ENCODE measurements at regions not wholly inside any gene's neighbourhood (a gene's known extent, or its start where the extent isn't known, plus 50 kb on each side); places are given as distances from the start of the nearest gene placed in this dataset.
A peak's percentile ranks its signal among the peaks of the same experiment; 100 is the strongest.

DNA sequence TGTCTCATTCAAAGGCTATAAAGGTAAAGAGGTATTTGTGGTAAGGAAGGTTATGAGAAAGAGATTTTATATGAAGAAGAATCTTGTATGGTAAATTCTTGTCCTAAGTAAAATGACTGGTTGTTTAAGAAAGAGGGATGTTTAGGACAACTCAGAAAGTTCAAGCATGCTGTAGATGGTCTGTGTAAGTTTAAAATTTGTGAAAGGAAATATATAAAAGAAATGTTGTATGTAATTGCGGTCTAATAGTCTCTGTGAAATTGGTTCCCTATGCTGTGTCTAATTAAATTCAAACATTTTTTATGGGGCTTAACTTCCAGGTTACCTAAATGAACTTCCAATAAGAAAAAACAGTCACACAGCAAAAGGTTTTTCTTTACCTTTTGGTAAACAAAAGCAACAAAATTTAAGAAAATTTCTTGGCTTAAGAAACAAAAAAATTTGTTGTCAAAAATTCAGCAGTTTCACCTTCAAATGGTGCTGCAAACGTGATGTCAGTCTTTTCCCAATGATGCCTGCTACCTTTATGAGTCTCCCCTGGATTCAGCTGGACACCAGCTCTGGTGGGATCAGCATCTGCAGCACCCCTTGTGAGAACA is 83.0 kb upstream of the FCN1 start:
- Histone ChIP-seq H3K79me2 (ENCODE audit: control insufficient read depth, insufficient read depth, low read length, poor library complexity) (no peaks in the 10 kb centered on the region), H3K4me2 (ENCODE audit: low read length) (no peak overlapping the region), H4K12ac (ENCODE audit: low read depth, low read length) (no peak overlapping the region), H2AFZ (ENCODE audit: insufficient read depth, low read length, poor library complexity) (no peak overlapping the region), H3K9ac (ENCODE audit: low read length) (no peak overlapping the region), H3K14ac (ENCODE audit: low read length) (no peak overlapping the region), H2BK120ac (ENCODE audit: insufficient read depth, low read length, poor library complexity) (no peak overlapping the region), H3K9me3 (ENCODE audit: insufficient read depth, low read depth, low read length) (peaks cover 53% of the 10 kb centered on the region), H3K79me1 (ENCODE audit: low read length) (no peaks in the 10 kb centered on the region), H2BK5ac (ENCODE audit: low read depth, low read length, poor library complexity) (no peak overlapping the region), H4K91ac (ENCODE audit: low read depth, low read length) (no peak overlapping the region), H3K27me3 (ENCODE audit: insufficient read depth, low read length) (no peaks in the 10 kb centered on the region), H3K18ac (ENCODE audit: low read length) (no peak overlapping the region), H2AK5ac (ENCODE audit: low read length) (no peak overlapping the region), H3K36me3 (ENCODE audit: control insufficient read depth in 1 of 2, insufficient read depth in 2 of 2, low read length in 2 of 2) (no peaks in the 10 kb centered on the region), H3K4me1 (ENCODE audit: control insufficient read depth in 1 of 2, insufficient read depth in 2 of 2, low read length in 2 of 2) (no peaks in the 10 kb centered on the region), H3K27ac (ENCODE audit: low read depth, low read length) (no peak overlapping the region), H2BK12ac (ENCODE audit: low read length) (no peak overlapping the region), H3K4ac (ENCODE audit: low read depth, low read length) (no peak overlapping the region), H3K4me3 (ENCODE audit: low read depth, low read length) (no peak overlapping the region), H3K23ac (ENCODE audit: low read length) (no peak overlapping the region), H4K8ac (ENCODE audit: low read depth, low read length) (no peak overlapping the region)
- no peak for DNase-seq
- 100% methylated on average over 1 of the region's 2 CpGs for WGBS (ENCODE audit: extremely low coverage, insufficient coverage, insufficient read length)

DNA sequence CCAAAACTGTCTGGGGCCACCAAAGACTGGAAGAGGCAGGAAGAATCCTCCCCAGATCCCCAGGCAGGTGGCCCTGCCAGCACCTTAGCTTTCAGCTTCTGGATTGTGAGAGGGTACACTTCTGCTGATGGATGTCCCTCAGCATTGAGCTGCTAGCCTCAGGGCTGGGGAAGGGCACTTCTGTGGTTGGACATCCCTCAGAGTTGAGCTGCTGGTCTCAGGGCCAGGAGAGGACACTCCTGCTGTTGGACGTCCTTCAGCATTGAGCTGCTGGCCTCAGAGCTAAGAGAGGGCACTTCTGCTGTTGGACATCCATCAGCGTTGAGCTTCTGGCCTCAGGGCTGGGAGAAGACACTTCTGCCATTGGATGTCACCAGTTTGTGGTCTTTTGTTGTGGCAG is 83.8 kb upstream of the FCN1 start:
- Histone ChIP-seq H2BK120ac (ENCODE audit: insufficient read depth, low read length, poor library complexity) (no peak overlapping the region), H3K18ac (ENCODE audit: low read length) (no peak overlapping the region), H3K4me2 (ENCODE audit: low read length) (no peak overlapping the region), H3K4ac (ENCODE audit: low read depth, low read length) (no peak overlapping the region), H3K14ac (ENCODE audit: low read length) (no peak overlapping the region), H3K23ac (ENCODE audit: low read length) (no peak overlapping the region), H2AFZ (ENCODE audit: insufficient read depth, low read length, poor library complexity) (no peak overlapping the region), H3K36me3 (ENCODE audit: control insufficient read depth in 1 of 2, insufficient read depth in 2 of 2, low read length in 2 of 2) (no peaks in the 10 kb centered on the region), H3K27ac (ENCODE audit: low read depth, low read length) (no peak overlapping the region), H4K8ac (ENCODE audit: low read depth, low read length) (no peak overlapping the region), H4K91ac (ENCODE audit: low read depth, low read length) (no peak overlapping the region), H3K27me3 (ENCODE audit: insufficient read depth, low read length) (no peaks in the 10 kb centered on the region), H3K4me3 (ENCODE audit: low read depth, low read length) (no peak overlapping the region), H2AK5ac (ENCODE audit: low read length) (no peak overlapping the region), H3K9me3 (ENCODE audit: insufficient read depth, low read depth, low read length) (peaks cover 48% of the 10 kb centered on the region), H4K12ac (ENCODE audit: low read depth, low read length) (no peak overlapping the region), H2BK12ac (ENCODE audit: low read length) (no peak overlapping the region), H3K79me2 (ENCODE audit: control insufficient read depth, insufficient read depth, low read length, poor library complexity) (no peaks in the 10 kb centered on the region), H2BK5ac (ENCODE audit: low read depth, low read length, poor library complexity) (no peak overlapping the region), H3K79me1 (ENCODE audit: low read length) (no peaks in the 10 kb centered on the region), H3K4me1 (ENCODE audit: control insufficient read depth in 1 of 2, insufficient read depth in 2 of 2, low read length in 2 of 2) (no peaks in the 10 kb centered on the region), H3K9ac (ENCODE audit: low read length) (peak overlapping the region; percentile 5)
- DNase-seq, result no peak
- no CpG with 5 or more reads among the region's 2 CpGs for WGBS (ENCODE audit: extremely low coverage, insufficient coverage, insufficient read length)

DNA sequence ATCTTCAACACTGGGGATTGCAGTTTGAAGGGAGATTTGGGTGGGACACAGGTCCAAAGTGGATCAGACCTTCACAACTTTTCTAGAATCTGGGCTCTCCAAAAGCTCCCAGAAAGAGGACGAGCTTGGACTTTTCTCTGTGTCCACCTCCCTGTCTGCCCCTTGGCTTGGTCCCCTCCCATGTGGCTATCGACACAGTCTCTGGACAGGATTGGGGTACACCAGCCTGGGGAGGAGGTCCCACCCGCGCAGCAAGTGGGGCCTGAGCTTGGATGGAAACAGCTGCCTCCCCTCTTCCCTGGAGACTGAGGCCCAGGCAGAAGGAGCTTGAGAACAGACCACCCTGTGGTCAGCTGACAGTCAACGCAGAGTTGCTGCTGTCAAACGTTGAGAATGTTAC is 84.6 kb upstream of the FCN1 start:
- no peak overlapping the region for H3K18ac ChIP-seq (ENCODE audit: low read length)
- peaks cover 40% of the 10 kb centered on the region for H3K9me3 ChIP-seq (ENCODE audit: insufficient read depth, low read depth, low read length)
- H2BK12ac ChIP-seq (ENCODE audit: low read length), result no peak overlapping the region
- no peaks in the 10 kb centered on the region for H3K79me1 ChIP-seq (ENCODE audit: low read length)
- DNase-seq, result no peak
- H2AFZ ChIP-seq (ENCODE audit: insufficient read depth, low read length, poor library complexity), result no peak overlapping the region
- H2BK120ac ChIP-seq (ENCODE audit: insufficient read depth, low read length, poor library complexity), result no peak overlapping the region
- H3K79me2 ChIP-seq (ENCODE audit: control insufficient read depth, insufficient read depth, low read length, poor library complexity), result no peaks in the 10 kb centered on the region
- no CpG with 5 or more reads among the region's 6 CpGs for WGBS (ENCODE audit: extremely low coverage, insufficient coverage, insufficient read length)
- no peak overlapping the region for H2AK5ac ChIP-seq (ENCODE audit: low read length)
- no peaks in the 10 kb centered on the region for H3K4me1 ChIP-seq (ENCODE audit: control insufficient read depth in 1 of 2, insufficient read depth in 2 of 2, low read length in 2 of 2)
- H3K4me3 ChIP-seq (ENCODE audit: low read depth, low read length), result no peak overlapping the region
- no peak overlapping the region for H4K91ac ChIP-seq (ENCODE audit: low read depth, low read length)
- H2BK5ac ChIP-seq (ENCODE audit: low read depth, low read length, poor library complexity), result no peak overlapping the region
- no peaks in the 10 kb centered on the region for H3K36me3 ChIP-seq (ENCODE audit: control insufficient read depth in 1 of 2, insufficient read depth in 2 of 2, low read length in 2 of 2)
- H3K27me3 ChIP-seq (ENCODE audit: insufficient read depth, low read length), result no peaks in the 10 kb centered on the region
- no peak overlapping the region for H3K9ac ChIP-seq (ENCODE audit: low read length)
- H3K27ac ChIP-seq (ENCODE audit: low read depth, low read length), result no peak overlapping the region
- H3K23ac ChIP-seq (ENCODE audit: low read length), result no peak overlapping the region
- no peak overlapping the region for H4K8ac ChIP-seq (ENCODE audit: low read depth, low read length)
- no peak overlapping the region for H3K4ac ChIP-seq (ENCODE audit: low read depth, low read length)
- H3K14ac ChIP-seq (ENCODE audit: low read length), result no peak overlapping the region
- H3K4me2 ChIP-seq (ENCODE audit: low read length), result no peak overlapping the region
- no peak overlapping the region for H4K12ac ChIP-seq (ENCODE audit: low read depth, low read length)

DNA sequence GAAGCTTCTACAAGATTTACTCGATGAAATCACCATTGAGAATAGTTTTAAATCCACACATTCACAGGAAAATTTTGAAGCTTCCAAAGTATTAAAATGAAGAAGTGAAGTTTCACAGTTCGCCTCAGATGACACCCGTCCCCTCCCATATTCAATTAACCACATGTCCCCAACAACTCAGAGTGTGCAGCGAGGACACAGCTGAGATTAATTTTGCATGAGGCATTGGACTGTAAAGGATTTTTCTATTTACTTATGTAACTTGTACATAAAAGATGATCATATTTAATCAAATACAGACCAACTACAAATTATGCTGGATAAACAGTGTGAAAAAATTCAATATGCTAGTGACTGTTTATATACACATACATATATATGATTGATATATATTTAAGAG is 84.7 kb upstream of the OLFM1 start:
- WGBS (ENCODE audit: extremely low coverage, insufficient coverage, insufficient read length), result no CpG with 5 or more reads among the region's 4 CpGs

More for the DNA sequence above, 84.7 kb upstream of the OLFM1 start:
- Histone ChIP-seq H4K12ac (ENCODE audit: low read depth, low read length) (no peak overlapping the region), H3K4ac (ENCODE audit: low read depth, low read length) (no peak overlapping the region), H3K79me1 (ENCODE audit: low read length) (no peaks in the 10 kb centered on the region), H3K4me2 (ENCODE audit: low read length) (no peak overlapping the region), H3K79me2 (ENCODE audit: control insufficient read depth, insufficient read depth, low read length, poor library complexity) (no peaks in the 10 kb centered on the region), H3K4me1 (ENCODE audit: control insufficient read depth in 1 of 2, insufficient read depth in 2 of 2, low read length in 2 of 2) (no peaks in the 10 kb centered on the region), H3K18ac (ENCODE audit: low read length) (no peak overlapping the region), H2BK12ac (ENCODE audit: low read length) (no peak overlapping the region), H3K27me3 (ENCODE audit: insufficient read depth, low read length) (no peaks in the 10 kb centered on the region), H3K4me3 (ENCODE audit: low read depth, low read length) (no peak overlapping the region), H4K91ac (ENCODE audit: low read depth, low read length) (no peak overlapping the region), H2AK5ac (ENCODE audit: low read length) (no peak overlapping the region), H3K36me3 (ENCODE audit: control insufficient read depth in 1 of 2, insufficient read depth in 2 of 2, low read length in 2 of 2) (no peaks in the 10 kb centered on the region), H2BK5ac (ENCODE audit: low read depth, low read length, poor library complexity) (no peak overlapping the region), H2BK120ac (ENCODE audit: insufficient read depth, low read length, poor library complexity) (no peak overlapping the region), H3K14ac (ENCODE audit: low read length) (no peak overlapping the region), H4K8ac (ENCODE audit: low read depth, low read length) (no peak overlapping the region), H3K23ac (ENCODE audit: low read length) (no peak overlapping the region), H2AFZ (ENCODE audit: insufficient read depth, low read length, poor library complexity) (no peak overlapping the region), H3K9ac (ENCODE audit: low read length) (no peak overlapping the region), H3K9me3 (ENCODE audit: insufficient read depth, low read depth, low read length) (peaks cover 36% of the 10 kb centered on the region), H3K27ac (ENCODE audit: low read depth, low read length) (no peak overlapping the region)
- DNase-seq, result no peak

Measured in trophoblast cell (in vitro differentiated cells and primary cell).